ENCODE measurements at regions not wholly inside any gene's neighbourhood (a gene's known extent, or its start where the extent isn't known, plus 50 kb on each side); places are given as distances from the start of the nearest gene placed in this dataset.
"Not testable (repeated sequence)": the region's sequence is repeated elsewhere in the genome, so short reads cannot be mapped to it uniquely, and the experiment has no call there.

DNA sequence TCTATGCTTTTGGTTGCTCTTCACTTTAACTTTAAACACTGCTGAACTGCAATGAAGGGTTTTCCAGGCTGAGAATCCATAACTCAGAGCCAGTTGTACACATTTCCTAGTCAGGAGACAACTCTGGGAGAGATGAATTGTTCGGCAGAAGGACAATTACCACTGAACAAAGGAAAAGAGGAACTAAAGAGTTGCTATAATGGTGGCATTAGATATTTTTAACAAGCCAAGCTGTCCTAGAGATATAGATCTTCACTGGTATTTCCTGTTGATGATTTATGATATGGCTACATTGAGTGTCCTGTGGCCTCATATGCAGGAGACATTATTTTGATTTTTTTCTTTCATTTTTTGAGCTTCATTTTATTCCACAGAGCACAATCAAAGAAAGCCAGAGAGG is 219.1 kb upstream of the PCSK5 start:
- no peak overlapping the region for H3K4me3 ChIP-seq (ENCODE audit: insufficient read depth, low read depth, low read length)

GRCh38 chr9:75672478-75672877 is 218.0 kb upstream of the PCSK5 start:
- Histone ChIP-seq H3K36me3 (replicated peaks; ENCODE audit: control insufficient read depth, insufficient read depth, low read length) (no peaks in the 10 kb centered on the region), H3K27me3 (ENCODE audit: control insufficient read depth, insufficient read depth, low read length) (no peaks in the 10 kb centered on the region), H3K4me3 (ENCODE audit: insufficient read depth, low read depth, low read length) (no peak overlapping the region)
- no peak for DNase-seq

More for the DNA sequence above, 219.1 kb upstream of the PCSK5 start:
- H3K36me3 ChIP-seq (replicated peaks; ENCODE audit: control insufficient read depth, insufficient read depth, low read length), result no peaks in the 10 kb centered on the region
- no peaks in the 10 kb centered on the region for H3K27me3 ChIP-seq (ENCODE audit: control insufficient read depth, insufficient read depth, low read length)
- no peak for DNase-seq

GRCh38 chr9:75683591-75683990 is 206.9 kb upstream of the PCSK5 start:
- no peak for DNase-seq
- Histone ChIP-seq H3K27me3 (ENCODE audit: control insufficient read depth, insufficient read depth, low read length) (no peaks in the 10 kb centered on the region), H3K4me3 (ENCODE audit: insufficient read depth, low read depth, low read length) (no peak overlapping the region), H3K36me3 (replicated peaks; ENCODE audit: control insufficient read depth, insufficient read depth, low read length) (no peaks in the 10 kb centered on the region)

DNA sequence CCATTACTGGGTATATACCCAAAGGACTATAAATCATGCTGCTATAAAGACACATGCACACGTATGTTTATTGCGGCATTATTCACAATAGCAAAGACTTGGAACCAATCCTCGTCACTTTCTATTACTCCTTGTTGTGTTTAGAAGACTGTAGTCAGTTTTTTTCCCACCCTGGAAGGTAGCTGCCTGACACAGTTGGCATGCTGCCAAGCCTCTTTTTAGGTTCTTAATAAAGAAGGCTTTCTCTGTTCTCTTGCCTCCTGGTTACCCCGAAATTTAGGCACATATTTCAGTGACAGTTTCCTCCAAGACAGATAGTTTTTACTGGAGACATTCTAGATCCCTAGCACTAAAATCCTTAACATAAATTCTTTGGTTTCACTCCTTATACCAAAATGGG is 205.4 kb upstream of the PCSK5 start:
- DNase-seq, result no peak
- H3K4me3 ChIP-seq (ENCODE audit: insufficient read depth, low read depth, low read length), result no peak overlapping the region
- no peaks in the 10 kb centered on the region for H3K36me3 ChIP-seq (replicated peaks; ENCODE audit: control insufficient read depth, insufficient read depth, low read length)
- no peaks in the 10 kb centered on the region for H3K27me3 ChIP-seq (ENCODE audit: control insufficient read depth, insufficient read depth, low read length)

DNA sequence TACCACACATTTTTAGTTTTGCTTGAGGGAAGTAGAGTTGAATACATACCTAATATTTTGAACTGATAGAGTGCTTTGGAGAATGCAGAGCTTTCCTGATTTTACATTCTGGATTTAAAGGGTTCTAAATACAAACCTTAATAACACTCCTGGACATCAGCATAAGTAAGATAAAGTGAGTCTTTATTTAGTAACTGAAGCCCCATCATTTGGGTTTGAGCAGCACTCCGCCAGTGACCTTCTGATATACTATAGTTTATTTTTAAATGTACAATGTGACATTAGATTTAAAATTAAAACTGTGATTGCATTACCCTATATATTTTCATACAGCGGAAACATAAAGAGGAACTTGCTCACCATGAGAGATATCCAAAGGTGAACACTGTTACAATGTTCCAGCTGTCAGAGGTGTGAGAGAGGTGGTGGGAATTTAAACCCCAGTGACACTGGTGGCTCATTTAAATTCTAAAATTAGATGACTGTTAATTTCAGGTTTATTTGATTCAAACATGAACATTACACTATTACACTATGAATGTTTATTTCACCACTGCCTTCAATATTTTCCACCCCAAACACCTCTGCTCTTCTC is 203.0 kb upstream of the PCSK5 start:
- H3K36me3 ChIP-seq (replicated peaks; ENCODE audit: control insufficient read depth, insufficient read depth, low read length), result no peaks in the 10 kb centered on the region

GRCh38 chr9:75690551-75690950 is 199.9 kb upstream of the PCSK5 start:
- H3K27me3 ChIP-seq (ENCODE audit: control insufficient read depth, insufficient read depth, low read length); H3K36me3 ChIP-seq (replicated peaks; ENCODE audit: control insufficient read depth, insufficient read depth, low read length); DNase-seq; H3K4me3 ChIP-seq (ENCODE audit: insufficient read depth, low read depth, low read length): not testable (repeated sequence)

More for the DNA sequence above, 203.0 kb upstream of the PCSK5 start:
- DNase-seq, result no peak
- Histone ChIP-seq H3K27me3 (ENCODE audit: control insufficient read depth, insufficient read depth, low read length) (no peaks in the 10 kb centered on the region), H3K4me3 (ENCODE audit: insufficient read depth, low read depth, low read length) (no peak overlapping the region)

- no peak for DNase-seq
- Histone ChIP-seq H3K36me3 (replicated peaks; ENCODE audit: control insufficient read depth, insufficient read depth, low read length) (no peaks in the 10 kb centered on the region), H3K27me3 (ENCODE audit: control insufficient read depth, insufficient read depth, low read length) (no peaks in the 10 kb centered on the region), H3K4me3 (ENCODE audit: insufficient read depth, low read depth, low read length) (no peak overlapping the region)
Measured at GRCh38 chr9:75691408-75691807, 199.1 kb upstream of the PCSK5 start.

DNA sequence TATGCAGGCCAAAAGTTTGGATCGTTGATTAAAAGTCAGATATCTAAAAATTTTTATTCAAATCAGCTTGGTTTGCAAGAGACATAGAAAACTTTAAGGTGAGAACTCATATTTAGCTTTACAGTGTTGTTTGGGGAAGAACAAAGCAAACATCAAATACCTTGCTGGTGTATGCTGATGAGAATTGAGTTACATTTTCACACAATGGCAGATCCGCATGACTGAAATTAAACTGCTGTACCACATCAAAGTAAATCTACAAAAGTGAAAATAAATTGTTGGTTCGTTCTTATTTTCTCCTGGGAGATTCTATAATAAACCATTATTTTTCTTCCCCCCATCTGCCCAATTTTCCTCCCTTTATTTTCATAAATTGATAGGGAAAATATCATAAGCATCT is 198.2 kb upstream of the PCSK5 start:
- no peak overlapping the region for H3K4me3 ChIP-seq (ENCODE audit: insufficient read depth, low read depth, low read length)
- no peaks in the 10 kb centered on the region for H3K27me3 ChIP-seq (ENCODE audit: control insufficient read depth, insufficient read depth, low read length)
- DNase-seq, result no peak
- no peaks in the 10 kb centered on the region for H3K36me3 ChIP-seq (replicated peaks; ENCODE audit: control insufficient read depth, insufficient read depth, low read length)

GRCh38 chr9:75695921-75696320 is 194.6 kb upstream of the PCSK5 start:
- no peak for DNase-seq
- Histone ChIP-seq H3K36me3 (replicated peaks; ENCODE audit: control insufficient read depth, insufficient read depth, low read length) (no peaks in the 10 kb centered on the region), H3K4me3 (ENCODE audit: insufficient read depth, low read depth, low read length) (no peak overlapping the region), H3K27me3 (ENCODE audit: control insufficient read depth, insufficient read depth, low read length) (no peaks in the 10 kb centered on the region)

DNA sequence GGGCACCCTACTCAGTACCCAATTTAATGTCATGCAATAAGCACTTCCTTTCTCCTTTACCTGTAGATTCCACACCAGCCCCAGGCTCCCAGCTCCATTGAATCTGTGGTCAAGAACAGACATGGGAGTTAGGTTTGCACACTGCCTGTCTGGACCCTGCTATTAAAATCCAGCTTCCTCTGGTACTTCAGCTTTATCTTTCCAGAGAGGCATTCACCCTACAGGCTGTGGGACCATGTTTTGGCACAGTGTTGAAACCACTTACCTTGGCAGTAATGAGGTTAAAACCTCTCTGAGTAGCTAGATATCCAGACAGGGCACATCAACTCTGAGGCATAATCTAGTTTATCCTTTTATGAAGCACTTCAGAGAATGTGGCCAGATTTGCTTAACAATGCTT is 191.5 kb upstream of the PCSK5 start:
- H3K36me3 ChIP-seq (replicated peaks; ENCODE audit: control insufficient read depth, insufficient read depth, low read length), result no peaks in the 10 kb centered on the region
- no peak for DNase-seq
- no peaks in the 10 kb centered on the region for H3K27me3 ChIP-seq (ENCODE audit: control insufficient read depth, insufficient read depth, low read length)
- H3K4me3 ChIP-seq (ENCODE audit: insufficient read depth, low read depth, low read length), result no peak overlapping the region

DNA sequence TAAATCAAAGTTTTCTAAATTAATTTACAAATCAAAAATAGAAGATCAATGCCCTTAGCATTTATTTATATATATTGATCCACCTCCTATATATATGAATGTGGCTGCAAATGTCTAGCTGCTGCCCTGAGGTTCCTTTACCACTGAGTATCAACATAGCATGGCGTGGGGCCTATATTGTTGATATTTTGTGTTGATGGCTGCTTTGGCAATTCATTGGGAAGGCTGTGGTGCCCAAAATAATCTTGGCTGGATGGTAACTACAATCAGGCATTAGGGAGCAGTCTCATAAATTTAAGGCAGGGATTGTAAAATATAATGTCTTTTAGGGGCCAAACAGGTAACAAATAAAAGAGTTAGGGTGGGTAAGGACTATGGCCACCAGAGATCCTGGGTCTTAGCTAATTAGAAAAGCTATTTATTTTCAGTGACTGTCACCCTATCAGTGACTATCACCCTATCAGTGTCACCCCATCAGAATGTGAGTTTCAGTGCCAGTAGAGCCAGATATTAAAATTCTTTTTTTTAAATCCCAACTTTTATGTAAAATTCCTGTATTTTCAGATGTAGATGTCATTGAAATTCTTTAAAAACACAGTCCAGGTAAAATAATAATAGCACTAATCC is 190.7 kb upstream of the PCSK5 start:
- no peak overlapping the region for H3K4me3 ChIP-seq (ENCODE audit: insufficient read depth, low read depth, low read length)
- H3K27me3 ChIP-seq (ENCODE audit: control insufficient read depth, insufficient read depth, low read length), result no peaks in the 10 kb centered on the region
- DNase-seq, result no peak
- no peaks in the 10 kb centered on the region for H3K36me3 ChIP-seq (replicated peaks; ENCODE audit: control insufficient read depth, insufficient read depth, low read length)

DNA sequence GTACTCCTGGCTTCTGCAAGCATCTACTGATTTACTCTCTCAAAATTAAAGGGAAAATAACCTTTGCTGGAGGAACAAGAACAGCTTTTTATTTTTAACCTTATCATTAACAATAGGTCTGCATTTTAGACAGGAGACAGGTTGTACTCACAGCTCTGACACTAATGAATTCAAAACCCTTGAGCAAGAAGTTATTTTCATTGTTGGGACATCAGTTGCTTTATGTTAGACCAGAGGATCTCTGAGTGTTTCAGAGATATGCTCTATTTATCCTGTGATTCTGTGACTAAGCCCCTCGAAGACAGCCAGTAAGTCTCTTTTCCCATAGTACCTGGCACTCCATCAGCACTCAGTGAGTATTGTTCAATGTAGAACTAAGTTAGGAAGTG is 190.2 kb upstream of the PCSK5 start:
- H3K27me3 ChIP-seq (ENCODE audit: control insufficient read depth, insufficient read depth, low read length), result no peaks in the 10 kb centered on the region
- DNase-seq, result no peak
- no peak overlapping the region for H3K4me3 ChIP-seq (ENCODE audit: insufficient read depth, low read depth, low read length)
- H3K36me3 ChIP-seq (replicated peaks; ENCODE audit: control insufficient read depth, insufficient read depth, low read length), result no peaks in the 10 kb centered on the region

DNA sequence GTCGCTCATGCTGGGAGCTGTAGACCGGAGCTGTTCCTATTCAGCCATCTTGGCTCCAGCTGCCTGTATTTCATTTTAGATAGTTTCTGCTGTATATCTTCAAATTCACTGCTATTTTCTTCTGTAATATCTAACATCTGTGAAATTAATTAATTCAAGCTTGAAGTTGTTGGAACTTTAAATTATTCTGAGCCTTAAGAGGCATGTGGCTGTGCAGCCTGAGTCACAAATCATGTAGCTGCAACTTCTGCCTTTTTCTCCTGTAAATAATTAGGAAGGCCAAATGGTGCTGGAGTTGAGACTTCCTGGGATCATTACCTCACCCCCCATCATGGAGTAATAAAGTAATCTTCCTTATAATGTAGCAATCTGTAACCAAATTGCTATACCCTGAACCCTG is 183.3 kb upstream of the PCSK5 start:
- H3K27me3 ChIP-seq (ENCODE audit: control insufficient read depth, insufficient read depth, low read length), result no peaks in the 10 kb centered on the region
- H3K4me3 ChIP-seq (ENCODE audit: insufficient read depth, low read depth, low read length), result no peak overlapping the region
- no peaks in the 10 kb centered on the region for H3K36me3 ChIP-seq (replicated peaks; ENCODE audit: control insufficient read depth, insufficient read depth, low read length)
- no peak for DNase-seq

- peak; percentile 5 for DNase-seq
Measured at GRCh38 chr9:75709698-75710097, 180.8 kb upstream of the PCSK5 start.

DNA sequence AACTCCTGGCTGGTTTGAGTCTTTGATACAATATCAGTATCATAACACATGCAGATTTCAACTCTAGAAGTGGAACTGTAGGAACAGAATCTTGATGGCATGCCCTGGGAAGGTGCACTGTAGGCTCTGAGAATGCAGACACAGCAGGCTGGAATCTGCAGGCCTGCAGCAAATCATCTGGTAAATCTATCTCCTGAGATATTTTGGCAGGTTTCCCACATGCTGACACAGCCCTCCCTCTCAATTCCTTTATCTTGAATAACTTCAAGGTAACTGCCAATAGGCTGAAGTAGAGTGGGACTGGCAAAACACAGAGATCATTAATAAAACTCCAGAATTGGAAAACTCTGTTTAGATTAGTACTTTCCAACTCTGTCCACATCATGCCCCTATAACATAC is 177.8 kb upstream of the PCSK5 start:
- no peak overlapping the region for H3K4me3 ChIP-seq (ENCODE audit: insufficient read depth, low read depth, low read length)
- no peaks in the 10 kb centered on the region for H3K36me3 ChIP-seq (replicated peaks; ENCODE audit: control insufficient read depth, insufficient read depth, low read length)
- DNase-seq, result no peak
- no peaks in the 10 kb centered on the region for H3K27me3 ChIP-seq (ENCODE audit: control insufficient read depth, insufficient read depth, low read length)

More at GRCh38 chr9:75709698-75710097, 180.8 kb upstream of the PCSK5 start:
- Histone ChIP-seq H3K4me3 (ENCODE audit: insufficient read depth, low read depth, low read length) (no peak overlapping the region), H3K36me3 (replicated peaks; ENCODE audit: control insufficient read depth, insufficient read depth, low read length) (no peaks in the 10 kb centered on the region), H3K27me3 (ENCODE audit: control insufficient read depth, insufficient read depth, low read length) (no peaks in the 10 kb centered on the region)

- Histone ChIP-seq H3K27me3 (ENCODE audit: control insufficient read depth, insufficient read depth, low read length) (no peaks in the 10 kb centered on the region), H3K4me3 (ENCODE audit: insufficient read depth, low read depth, low read length) (no peak overlapping the region), H3K36me3 (replicated peaks; ENCODE audit: control insufficient read depth, insufficient read depth, low read length) (no peaks in the 10 kb centered on the region)
- no peak for DNase-seq
Measured at GRCh38 chr9:75713335-75713734, 177.1 kb upstream of the PCSK5 start.

Measured in H7 (cell line).